Stimulated activated CD4-positive, alpha-beta T cell treated with anti-CD3 and anti-CD28 coated beads, Interleukin-15, amount 100 ng/mL, for 48 hours (primary cell): ENCODE measurements at regions not wholly inside any gene's neighbourhood (a gene's known extent, or its start where the extent isn't known, plus 50 kb on each side); places are given as distances from the start of the nearest gene placed in this dataset.
"Not testable (repeated sequence)": the region's sequence is repeated elsewhere in the genome, so short reads cannot be mapped to it uniquely, and the experiment has no call there.

Source experiments
- DNase-seq, 2 donors: peaks; one replicate each; pipeline ENCODE4 v3.0.0-alpha.2; 2020; ENCODE audit warnings: low read depth in 2 of 2

DNA sequence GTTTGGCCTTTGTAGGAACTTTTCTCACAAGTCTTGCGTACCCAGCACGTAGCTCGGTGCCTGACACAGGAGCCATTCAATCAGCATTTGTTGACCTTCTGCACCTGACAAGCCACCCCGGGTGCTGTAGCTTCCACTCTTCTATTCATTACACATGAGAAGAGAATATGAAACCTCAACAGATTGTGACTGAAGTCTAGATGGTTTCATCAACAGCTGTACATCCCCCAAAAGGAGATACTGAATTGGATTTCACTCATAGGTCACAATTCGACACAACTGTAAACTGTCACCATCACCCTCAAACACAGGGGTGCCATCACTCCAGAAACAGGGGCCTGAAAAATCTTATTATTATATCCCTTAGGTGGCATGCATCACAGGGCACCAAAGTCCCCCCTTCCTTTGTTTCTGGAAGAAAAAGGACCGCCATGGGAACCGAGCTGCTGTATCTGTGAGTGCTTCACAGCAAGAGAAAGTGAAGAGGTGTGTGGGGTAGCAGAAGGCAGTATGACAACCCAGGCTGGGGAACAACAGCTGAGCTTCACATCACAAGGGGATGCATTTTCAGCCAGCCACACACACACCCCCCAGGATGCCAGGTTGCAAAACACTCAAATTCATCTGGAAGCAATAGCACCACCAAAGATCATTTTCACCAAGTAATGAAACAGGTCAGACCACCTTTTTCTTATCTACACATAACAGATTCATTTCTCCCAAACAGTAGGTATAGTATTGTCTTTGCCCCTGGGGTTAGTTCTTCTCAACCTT is 225.7 kb downstream of the TOMM20 start:
- DNase-seq: no peak

- no peak for DNase-seq
Observed at GRCh38 chr1:234901491-234902049, 227.1 kb downstream of the TOMM20 start.

- no peak for DNase-seq
Observed at GRCh38 chr1:234900595-234900994, 228.0 kb downstream of the TOMM20 start.

GRCh38 chr1:234899730-234900072 is 228.9 kb downstream of the TOMM20 start:
- DNase-seq: no peak

DNA sequence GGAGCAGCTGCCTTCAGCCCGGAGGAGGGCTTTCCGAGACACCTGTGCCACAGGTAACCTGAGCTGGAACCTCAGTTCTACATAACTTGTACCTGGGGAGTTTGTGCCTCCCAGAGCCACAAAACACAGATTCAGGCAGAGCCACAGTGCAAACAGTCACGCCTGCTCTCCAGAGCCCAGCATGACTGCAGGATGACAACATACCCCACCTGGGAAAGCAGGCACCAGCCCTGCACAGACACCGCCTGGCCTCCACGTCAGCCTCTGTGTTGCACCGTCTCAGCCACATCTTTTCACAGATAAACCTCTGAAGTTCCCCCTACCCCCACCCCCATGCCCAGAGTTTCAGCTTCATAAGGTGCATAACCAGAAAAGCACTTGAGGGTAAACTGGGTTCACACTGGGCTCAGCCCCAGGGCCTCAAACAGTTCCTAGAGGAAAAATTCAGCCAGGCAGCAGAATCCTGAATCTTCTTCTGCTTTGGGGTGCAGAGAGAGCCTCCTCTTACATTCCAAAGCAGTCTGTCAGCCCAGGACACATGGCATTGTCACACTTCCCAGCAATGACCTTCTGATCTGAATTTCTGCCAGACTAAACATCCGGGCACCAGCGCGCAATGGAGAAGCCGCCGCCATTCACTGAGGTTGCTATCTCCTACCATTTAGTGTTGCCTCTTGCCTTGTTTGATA is 229.5 kb downstream of the TOMM20 start:
- DNase-seq: no peak

GRCh38 chr1:234898455-234899033 is 230.1 kb downstream of the TOMM20 start:
- no peak for DNase-seq

- no peak for DNase-seq
Observed at GRCh38 chr1:234897754-234898454, 230.7 kb downstream of the TOMM20 start.

- DNase-seq: no peak
Observed at GRCh38 chr1:234897390-234897749, 231.3 kb downstream of the TOMM20 start.

DNA sequence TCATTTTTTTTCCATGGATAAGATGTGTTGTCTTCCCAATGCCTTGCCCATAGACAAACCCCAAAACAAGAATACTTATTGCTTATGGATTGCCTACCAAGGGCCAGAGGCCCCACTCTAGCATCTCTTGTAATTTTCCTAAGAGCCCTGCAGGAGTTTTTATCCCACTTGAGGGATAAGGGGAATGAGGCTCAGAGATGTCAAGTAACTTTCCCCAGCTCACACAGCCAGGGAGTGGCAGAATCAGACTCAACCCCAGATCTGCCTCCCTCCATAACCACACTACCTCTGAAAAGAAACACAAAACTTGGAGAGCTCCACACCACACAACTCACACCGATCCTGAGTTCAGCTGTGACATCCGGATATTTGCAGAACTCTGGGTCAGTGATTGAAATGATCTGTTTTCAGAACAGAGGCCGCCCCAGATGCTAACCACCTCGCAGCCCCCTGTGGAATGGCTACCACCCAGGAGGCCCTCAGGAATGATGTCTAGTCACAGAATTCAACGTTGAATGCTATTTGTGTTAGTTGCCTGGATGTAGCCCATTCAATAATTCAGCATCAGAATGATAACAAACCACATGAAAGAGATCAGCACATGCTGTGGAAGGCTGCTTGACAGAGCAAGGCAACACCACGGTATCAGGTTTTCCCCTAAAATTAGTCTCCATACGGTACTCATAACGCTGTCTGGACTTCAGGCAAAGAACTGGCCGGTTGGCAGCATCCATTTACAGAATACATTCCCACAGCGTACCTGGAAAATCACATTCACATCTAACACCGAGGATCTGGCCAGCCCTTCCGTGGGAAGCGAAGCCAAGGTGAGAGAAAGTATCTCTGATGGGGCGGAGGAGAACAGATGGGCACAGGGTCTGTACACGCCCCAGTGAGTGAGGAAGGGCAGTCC is 231.9 kb downstream of the TOMM20 start:
- no peak for DNase-seq

- peak; percentile 40 to 58 for DNase-seq
Observed at GRCh38 chr1:234893725-234894630, 234.7 kb downstream of the TOMM20 start.

DNA sequence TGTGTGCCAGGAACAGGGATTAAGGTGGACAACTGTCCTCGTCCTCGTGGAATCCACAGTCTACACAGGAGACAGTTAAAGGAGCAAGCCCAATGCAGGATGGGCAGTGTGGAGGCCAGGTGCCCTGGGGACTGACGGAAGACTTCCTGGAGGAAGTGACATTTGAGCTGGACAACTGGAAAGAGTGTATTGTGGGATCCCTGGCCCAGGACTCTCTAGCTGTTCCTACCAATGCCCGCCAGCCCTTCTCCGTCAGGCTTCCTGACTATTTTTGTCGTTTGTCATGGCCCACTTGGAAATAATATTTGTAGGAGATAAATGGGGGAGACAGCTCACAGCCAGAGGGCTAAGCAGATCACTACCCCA is 235.3 kb downstream of the TOMM20 start:
- no peak for DNase-seq

GRCh38 chr1:234892642-234893041 is 236.0 kb downstream of the TOMM20 start:
- no peak for DNase-seq

DNA sequence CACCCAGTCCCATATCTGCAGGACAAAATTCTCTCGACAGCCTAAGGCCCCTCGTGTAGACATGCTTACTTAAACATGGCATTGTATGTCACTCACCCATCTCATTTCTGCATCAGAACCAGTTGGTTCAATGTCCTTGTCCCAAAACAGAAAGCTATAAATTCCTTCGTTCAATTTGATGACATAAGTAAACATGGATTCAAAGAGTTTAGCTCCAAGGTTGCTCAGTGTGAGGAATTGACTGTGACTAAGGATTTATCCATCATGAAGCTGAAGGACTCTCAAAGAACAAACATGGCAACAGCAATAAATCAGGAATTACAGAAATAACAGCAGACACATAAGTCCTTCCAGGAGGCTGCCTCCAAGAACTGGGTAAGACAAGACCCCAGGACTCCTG is 237.2 kb downstream of the TOMM20 start:
- no peak for DNase-seq

DNA sequence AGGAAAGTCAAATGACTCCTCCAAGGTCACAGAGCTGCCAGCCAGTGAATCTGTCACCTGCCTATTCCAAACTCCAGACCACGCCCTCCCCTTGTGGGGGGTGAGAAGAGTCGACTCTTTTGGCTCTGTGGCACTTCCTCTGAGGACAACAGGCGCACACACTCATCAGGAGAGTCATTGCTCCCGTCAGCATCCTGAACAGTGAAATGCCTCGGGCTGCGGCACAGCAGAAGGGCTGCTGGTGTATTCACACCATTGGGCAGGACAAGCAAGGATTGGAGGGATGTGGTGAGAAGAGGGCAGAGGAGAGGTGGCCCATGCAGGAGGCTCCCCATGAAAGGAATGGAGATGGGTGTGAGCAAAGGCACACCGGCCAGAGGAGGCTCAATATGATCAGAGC is 239.0 kb downstream of the TOMM20 start:
- no peak for DNase-seq

- not testable (repeated sequence) for DNase-seq
Observed at GRCh38 chr1:234888247-234888646, 240.4 kb downstream of the TOMM20 start.

GRCh38 chr1:234887016-234887900 is 241.4 kb downstream of the TOMM20 start:
- no peak for DNase-seq

DNA sequence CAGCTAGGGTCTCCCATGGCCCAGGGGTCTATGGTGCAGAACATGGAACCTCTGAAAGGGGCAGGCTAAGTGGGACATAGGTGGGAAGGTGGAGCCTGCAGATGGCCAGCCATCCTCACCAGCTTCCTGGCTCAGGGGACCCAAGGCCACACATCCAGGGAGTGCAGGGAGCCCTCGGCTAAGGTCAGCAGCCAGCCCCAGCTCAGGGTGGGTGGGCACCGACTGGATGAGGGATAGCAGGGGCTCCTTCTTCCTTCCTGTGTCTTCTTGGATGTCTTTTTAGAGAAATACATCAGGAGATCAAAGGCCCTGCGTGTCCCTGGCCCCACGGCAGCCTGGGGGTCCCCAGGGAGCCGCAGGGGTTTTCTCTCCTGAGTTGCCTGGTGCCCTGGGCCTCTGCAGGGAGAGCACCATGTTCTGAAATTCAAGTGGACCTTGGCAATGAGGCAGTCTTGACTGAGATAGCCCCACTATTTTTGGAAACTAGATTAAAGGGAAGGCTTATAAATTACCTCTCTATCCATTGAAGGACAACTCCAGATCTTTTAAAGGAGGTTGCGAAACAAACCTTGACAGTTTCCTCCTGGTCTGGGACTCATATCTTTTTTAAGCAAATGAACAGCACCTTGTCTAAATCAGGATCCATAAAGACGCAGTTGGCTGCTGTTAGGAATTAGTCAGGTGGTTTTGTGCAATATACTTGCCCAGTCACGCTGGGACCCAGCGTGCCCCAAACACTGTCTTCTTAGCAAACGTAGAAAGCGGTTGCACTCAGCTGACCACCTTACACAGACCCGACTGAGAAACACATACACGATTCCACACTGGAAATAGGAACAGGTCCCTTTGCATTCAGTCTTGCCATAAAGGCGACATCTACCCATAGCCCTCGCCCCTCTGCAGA is 242.3 kb downstream of the TOMM20 start:
- DNase-seq: no peak

- no peak for DNase-seq
Observed at GRCh38 chr1:234885601-234886000, 243.0 kb downstream of the TOMM20 start.
